ENCODE measurements at regions not wholly inside any gene's neighbourhood (a gene's known extent, or its start where the extent isn't known, plus 50 kb on each side); places are given as distances from the start of the nearest gene placed in this dataset.

- no peak overlapping the region for H3K4me3 ChIP-seq
- intact Hi-C loops (cut with DNase I): no loop called here
- TF ChIP-seq CTCF (IDR thresholded peaks at IDR 0.05): no peak
Observed at GRCh38 chr9:92175441-92175840, 60.2 kb upstream of the SPTLC1 start.

DNA sequence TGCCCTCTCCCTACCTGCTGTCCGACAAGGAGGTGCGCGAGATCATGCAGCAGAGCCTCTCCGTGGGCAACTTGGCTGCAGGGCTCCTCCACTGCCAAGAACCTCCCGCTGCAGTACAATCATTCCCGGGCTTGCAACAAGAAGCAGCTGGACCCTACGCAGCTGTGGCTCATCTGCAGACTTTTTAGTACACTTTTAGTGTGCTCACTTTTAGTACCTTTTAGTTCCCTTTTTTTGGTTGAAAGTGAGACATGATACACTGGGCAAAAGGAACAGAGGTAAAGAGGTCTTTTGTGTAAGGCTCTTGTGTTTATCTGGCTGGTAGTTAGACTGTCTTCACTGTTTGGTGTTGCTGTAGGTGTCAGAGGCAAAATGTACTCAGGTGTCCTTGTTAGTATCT lies 58.1 kb upstream of the SPTLC1 start:
- Histone ChIP-seq H3K9me3 (no peaks in the 10 kb centered on the region), H3K4me3 (no peak overlapping the region), H3K4me1 (no peaks in the 10 kb centered on the region), H3K27ac (no peak overlapping the region), H3K36me3 (ENCODE audit: insufficient read depth in 1 of 2, low read depth in 1 of 2) (no peaks in the 10 kb centered on the region), H3K27me3 (ENCODE audit: insufficient read depth in 3 of 3, low read length in 2 of 3) (peaks cover 0 to 4% (median 0%) of the 10 kb centered on the region in 3 donors)
- WGBS, 3 donors: 82 to 90% (median 86%) methylated on average over 7 of the region's 7 CpGs
- intact Hi-C loops (cut with DNase I): no loop called here
- no peak for TF ChIP-seq CTCF (IDR thresholded peaks at IDR 0.05)
- DNase-seq (no peak), ATAC-seq (no peak)

More at GRCh38 chr9:92175441-92175840, 60.2 kb upstream of the SPTLC1 start:
- WGBS, 3 donors: 89 to 98% (median 93%) methylated on average over 2 of the region's 2 CpGs
- no peaks in the 10 kb centered on the region for H3K36me3 ChIP-seq (ENCODE audit: insufficient read depth in 1 of 2, low read depth in 1 of 2)
- DNase-seq (no peak), ATAC-seq (no peak)
- H3K27ac ChIP-seq: no peak overlapping the region
- no peaks in the 10 kb centered on the region for H3K4me1 ChIP-seq
- H3K9me3 ChIP-seq: no peaks in the 10 kb centered on the region
- peaks cover 0 to 4% (median 0%) of the 10 kb centered on the region in 3 donors for H3K27me3 ChIP-seq (ENCODE audit: insufficient read depth in 3 of 3, low read length in 2 of 3)

DNA sequence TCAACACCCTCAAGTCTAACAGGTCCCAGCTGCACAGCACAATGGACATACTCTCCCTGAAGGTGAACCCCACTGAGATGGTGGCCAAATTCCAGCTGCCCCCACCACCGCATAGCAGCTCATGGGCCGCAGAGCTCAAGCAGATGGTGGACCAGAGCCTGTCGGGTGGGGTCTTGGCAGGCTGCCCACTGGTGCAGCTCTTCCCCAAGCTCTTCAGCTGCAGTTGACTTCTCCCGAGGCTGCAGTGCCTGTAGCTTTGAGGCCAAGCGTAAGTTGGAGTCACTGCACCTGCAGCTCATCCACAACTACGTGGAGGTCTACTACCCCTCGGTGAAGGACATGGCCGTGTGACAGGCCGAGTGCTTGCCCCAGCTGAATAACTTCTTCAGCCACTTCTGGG lies 56.6 kb upstream of the SPTLC1 start:
- no peak overlapping the region for H3K4me3 ChIP-seq
- H3K27ac ChIP-seq: no peak overlapping the region
- 38 to 50% (median 44%) methylated on average over 9 of the region's 9 CpGs for WGBS, 3 donors
- DNase-seq (no peak), ATAC-seq (no peak)
- peaks cover 0 to 4% (median 0%) of the 10 kb centered on the region in 3 donors for H3K27me3 ChIP-seq (ENCODE audit: insufficient read depth in 3 of 3, low read length in 2 of 3)
- intact Hi-C loops (cut with DNase I): no loop called here
- H3K36me3 ChIP-seq (ENCODE audit: insufficient read depth in 1 of 2, low read depth in 1 of 2): no peaks in the 10 kb centered on the region
- no peaks in the 10 kb centered on the region for H3K4me1 ChIP-seq
- H3K9me3 ChIP-seq: no peaks in the 10 kb centered on the region
- TF ChIP-seq CTCF (IDR thresholded peaks at IDR 0.05): no peak

DNA sequence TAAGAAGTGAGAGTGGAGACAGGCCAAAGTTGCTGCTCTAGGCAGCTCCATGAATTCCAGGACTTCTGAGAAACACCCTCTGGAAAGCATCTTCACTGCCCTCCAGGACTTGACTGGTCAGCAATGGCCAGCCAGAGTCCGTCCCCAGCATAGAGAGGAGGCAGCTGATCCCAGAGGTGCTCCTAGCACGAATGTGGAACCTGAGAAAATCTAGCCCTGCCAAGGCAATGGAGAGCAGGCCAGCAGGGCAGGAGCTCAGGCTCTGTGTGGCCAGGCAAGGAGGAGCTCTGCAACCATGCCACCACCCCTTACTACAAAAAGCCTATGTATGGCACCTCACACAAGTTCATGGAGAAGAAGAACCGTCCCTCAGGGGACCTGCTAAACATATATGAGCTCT lies 56.1 kb upstream of the SPTLC1 start:
- H3K27me3 ChIP-seq (ENCODE audit: insufficient read depth in 3 of 3, low read length in 2 of 3): peaks cover 0 to 4% (median 0%) of the 10 kb centered on the region in 3 donors
- 69 to 78% (median 70%) methylated on average over 3 of the region's 3 CpGs for WGBS, 3 donors
- TF ChIP-seq CTCF (IDR thresholded peaks at IDR 0.05): no peak
- intact Hi-C loops (cut with DNase I): no loop called here
- no peak overlapping the region for H3K27ac ChIP-seq
- H3K4me3 ChIP-seq: no peak overlapping the region
- ATAC-seq (no peak), DNase-seq (no peak)
- no peaks in the 10 kb centered on the region for H3K36me3 ChIP-seq (ENCODE audit: insufficient read depth in 1 of 2, low read depth in 1 of 2)
- H3K4me1 ChIP-seq: no peaks in the 10 kb centered on the region
- H3K9me3 ChIP-seq: no peaks in the 10 kb centered on the region

DNA sequence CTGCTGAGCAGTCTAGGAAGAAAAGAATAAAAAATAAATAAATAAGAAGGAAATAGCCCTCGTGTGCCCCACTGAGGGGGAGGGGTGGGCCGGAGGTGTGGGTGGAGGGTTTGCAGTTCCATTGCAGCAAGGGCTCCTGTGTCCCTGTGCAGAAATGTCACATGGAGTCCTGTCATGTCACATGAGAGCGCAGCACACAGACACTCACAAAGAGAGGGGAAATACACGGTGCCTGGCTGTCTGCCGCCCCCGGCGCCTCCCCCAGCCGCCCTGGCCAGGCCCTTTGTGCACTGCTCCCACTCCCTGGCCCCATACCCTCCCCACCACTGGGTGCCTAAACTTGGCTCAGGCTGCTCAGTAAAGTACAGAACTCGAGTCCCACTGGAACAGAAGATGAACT lies 55.6 kb upstream of the SPTLC1 start:
- peaks cover 0 to 4% (median 0%) of the 10 kb centered on the region in 3 donors for H3K27me3 ChIP-seq (ENCODE audit: insufficient read depth in 3 of 3, low read length in 2 of 3)
- DNase-seq (no peak), ATAC-seq (no peak)
- intact Hi-C loops (cut with DNase I): no loop called here
- 51 to 53% (median 51%) methylated on average over 9 of the region's 9 CpGs for WGBS, 3 donors
- no peaks in the 10 kb centered on the region for H3K36me3 ChIP-seq (ENCODE audit: insufficient read depth in 1 of 2, low read depth in 1 of 2)
- no peak for TF ChIP-seq CTCF (IDR thresholded peaks at IDR 0.05)
- H3K4me3 ChIP-seq: no peak overlapping the region
- H3K4me1 ChIP-seq: no peaks in the 10 kb centered on the region
- no peaks in the 10 kb centered on the region for H3K9me3 ChIP-seq
- H3K27ac ChIP-seq: no peak overlapping the region

Data from psoas muscle (tissue), 7 donors.